ENCODE measurements at regions not wholly inside any gene's neighbourhood (a gene's known extent, or its start where the extent isn't known, plus 50 kb on each side); places are given as distances from the start of the nearest gene placed in this dataset.

GRCh38 chr2:64287202-64287740 is 143.1 kb upstream of the PELI1 start:
- no peak overlapping the region for H3K4me3 ChIP-seq (ENCODE audit: low read depth, low read length)
- in situ Hi-C loops (cut with HindIII; ENCODE audit: low sequenced_read_pairs) = no loop called here
- no peak for DNase-seq (ENCODE audit: low read depth, low spot score)
- TF ChIP-seq CTCF (IDR thresholded peaks at IDR 0.05; ENCODE audit: low read depth, low read length) = no peak

GRCh38 chr2:64288321-64289193 is 144.3 kb upstream of the PELI1 start:
- TF ChIP-seq CTCF (IDR thresholded peaks at IDR 0.05; ENCODE audit: low read depth, low read length) = no peak
- peak; percentile 83 for DNase-seq (ENCODE audit: low read depth, low spot score)
- H3K4me3 ChIP-seq (ENCODE audit: low read depth, low read length) = no peak overlapping the region
- in situ Hi-C loops (cut with HindIII; ENCODE audit: low sequenced_read_pairs) = no loop called here

DNA sequence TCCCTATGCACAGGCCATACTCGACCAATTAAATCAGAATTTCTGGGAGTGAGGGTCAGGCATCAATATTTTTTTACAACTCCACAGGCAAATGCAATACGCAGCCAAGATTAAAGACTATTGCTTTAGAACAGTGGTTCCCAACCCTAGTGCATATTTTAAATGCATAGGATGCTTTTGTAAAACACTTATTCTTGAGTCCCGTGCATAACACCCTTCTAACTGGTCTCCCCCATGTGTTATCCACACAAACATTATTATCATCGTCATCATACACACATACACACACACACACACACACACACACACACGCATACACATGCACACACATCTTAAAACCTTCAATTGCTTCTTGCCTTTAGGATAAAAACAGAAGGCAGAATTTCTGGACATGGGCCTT is 145.0 kb upstream of the PELI1 start:
- no peak for DNase-seq (ENCODE audit: low read depth, low spot score)
- in situ Hi-C loops (cut with HindIII; ENCODE audit: low sequenced_read_pairs) = no loop called here
- H3K4me3 ChIP-seq (ENCODE audit: low read depth, low read length) = no peak overlapping the region
- TF ChIP-seq CTCF (IDR thresholded peaks at IDR 0.05; ENCODE audit: low read depth, low read length) = no peak

DNA sequence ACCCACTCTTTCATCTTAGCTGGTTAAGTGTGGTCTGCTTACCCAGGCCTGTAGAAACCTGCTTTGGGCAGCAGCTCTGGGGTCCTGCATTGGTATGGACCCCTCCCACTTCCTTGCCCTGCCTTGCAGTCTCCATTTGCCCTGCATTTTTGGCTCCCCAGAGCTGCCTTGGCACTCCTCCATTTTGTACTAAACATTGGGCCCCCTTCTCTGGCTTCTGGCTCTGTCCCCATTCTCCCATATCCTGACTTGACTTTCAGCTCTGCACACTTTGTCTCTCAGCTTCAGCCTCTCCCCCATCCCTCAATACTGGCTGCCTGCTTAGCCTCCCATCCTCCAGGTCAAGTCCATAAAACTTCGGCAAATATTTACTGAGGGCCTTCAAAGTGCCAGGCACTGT is 145.5 kb upstream of the PELI1 start:
- H3K4me3 ChIP-seq (ENCODE audit: low read depth, low read length) = no peak overlapping the region
- TF ChIP-seq CTCF (IDR thresholded peaks at IDR 0.05; ENCODE audit: low read depth, low read length) = no peak
- in situ Hi-C loops (cut with HindIII; ENCODE audit: low sequenced_read_pairs) = no loop called here
- DNase-seq (ENCODE audit: low read depth, low spot score) = no peak

DNA sequence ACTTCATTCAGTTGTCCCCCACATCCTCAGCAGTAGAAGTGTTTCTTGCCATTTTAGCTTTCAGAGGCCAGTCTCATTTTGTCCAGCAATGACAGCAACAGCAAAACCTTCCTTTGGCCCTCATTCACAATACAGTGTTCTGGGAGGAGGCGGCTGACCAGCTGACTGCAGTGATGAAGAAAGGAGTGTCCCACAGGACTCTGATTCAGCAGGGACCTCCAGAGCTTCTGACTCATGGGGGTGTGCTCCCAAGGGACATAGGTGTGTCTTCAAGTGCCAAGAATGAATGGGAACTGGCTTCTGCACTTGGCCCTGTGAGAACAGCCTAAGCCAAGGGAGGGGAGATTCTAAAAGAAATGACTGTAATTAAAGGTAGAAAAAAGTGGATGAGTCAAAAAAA is 147.0 kb upstream of the PELI1 start:
- in situ Hi-C loops (cut with HindIII; ENCODE audit: low sequenced_read_pairs) = no loop called here
- DNase-seq (ENCODE audit: low read depth, low spot score) = peak; percentile 60
- no peak overlapping the region for H3K4me3 ChIP-seq (ENCODE audit: low read depth, low read length)
- TF ChIP-seq CTCF (IDR thresholded peaks at IDR 0.05; ENCODE audit: low read depth, low read length) = no peak

GRCh38 chr2:64295326-64296139 is 151.3 kb upstream of the PELI1 start:
- in situ Hi-C loops (cut with HindIII; ENCODE audit: low sequenced_read_pairs) = no loop called here

More at GRCh38 chr2:64295326-64296139, 151.3 kb upstream of the PELI1 start:
- H3K4me3 ChIP-seq (ENCODE audit: low read depth, low read length) = no peak overlapping the region
- DNase-seq (ENCODE audit: low read depth, low spot score) = no peak
- no peak for TF ChIP-seq CTCF (IDR thresholded peaks at IDR 0.05; ENCODE audit: low read depth, low read length)
